IMR-90 (cell line): ENCODE measurements at regions not wholly inside any gene's neighbourhood (a gene's known extent, or its start where the extent isn't known, plus 50 kb on each side); places are given as distances from the start of the nearest gene placed in this dataset.

Source experiments
- ATAC-seq: fragments of 200-7000 bp; cut with Tn5 transposase; 2 replicates; pipeline ENCODE4 v1.9.1; 2020; ENCODE audit warnings: low read depth, mild to moderate bottlenecking, moderate library complexity
- BruUV-seq: library from RNA; stranded (reverse); fragments of 400-500 nt; replicated peaks from 2 replicates; lab custom pipeline; 2021; lab: Mats Ljungman, UMichigan
- CTCF ChIA-PET: fragments of 300-600 bp; formaldehyde crosslinking; extraction: SDS; loops from one replicate; lab custom pipeline; 2021; ENCODE audit warnings: antibody characterized with exemption; lab: Yijun Ruan, JAX
- POLR2A ChIA-PET: fragments of 300-600 bp; sonication (Branson Sonifier 250); formaldehyde crosslinking; loops from one replicate; lab custom pipeline; 2022; ENCODE audit warnings: antibody characterized with exemption; ENCODE audit not compliant: unreplicated experiment; lab: Charles Lee
- DNase-seq: peaks from one replicate; pipeline ENCODE4 v3.0.0; 2013
- H2AFZ ChIP-seq: replicated peaks from 2 replicates; pipeline ENCODE3; 2013; ENCODE audit warnings: low read length, mild to moderate bottlenecking; ENCODE audit not compliant: poor library complexity
- H2AK5ac ChIP-seq: 2 replicates; pipeline ENCODE4 v1.6.1; 2013; ENCODE audit warnings: low read depth, low read length, inconsistent platforms
- H2AK9ac ChIP-seq: replicated peaks from 2 replicates; pipeline ENCODE3; 2013; ENCODE audit warnings: mild to moderate bottlenecking, low read depth, low read length, moderate library complexity; ENCODE audit not compliant: poor library complexity
- H2BK120ac ChIP-seq: 2 replicates; pipeline ENCODE4 v1.6.1; 2013; ENCODE audit warnings: low read depth, low read length, inconsistent platforms
- H2BK15ac ChIP-seq: 3 replicates; pipeline ENCODE4 v1.6.1; 2013; ENCODE audit warnings: low read depth, low read length, inconsistent platforms
- H2BK20ac ChIP-seq: 2 replicates; pipeline ENCODE4 v1.6.1; 2013; ENCODE audit warnings: low read depth, mild to moderate bottlenecking, inconsistent platforms, low read length, moderate library complexity
- H2BK5ac ChIP-seq: 2 replicates; pipeline ENCODE4 v1.6.1; 2013; ENCODE audit warnings: mild to moderate bottlenecking, low read depth, low read length, inconsistent platforms; ENCODE audit not compliant: poor library complexity, severe bottlenecking
- H3K14ac ChIP-seq: replicated peaks from 2 replicates; pipeline ENCODE4 v1.6.1; 2013; ENCODE audit warnings: low read depth, low read length, inconsistent platforms
- H3K18ac ChIP-seq: 2 replicates; pipeline ENCODE4 v1.6.1; 2013; ENCODE audit warnings: low read depth, low read length, control low read depth
- H3K23ac ChIP-seq: 2 replicates; pipeline ENCODE4 v1.6.1; 2013; ENCODE audit warnings: low read depth, low read length, inconsistent platforms
- H3K27ac ChIP-seq: 2 replicates; pipeline ENCODE4 v1.5.1; 2013; ENCODE audit warnings: mild to moderate bottlenecking, control low read depth, low read length; ENCODE audit not compliant: insufficient read depth
- H3K27me3 ChIP-seq: 2 replicates; pipeline ENCODE4 v1.6.1; 2013; ENCODE audit warnings: low read length; ENCODE audit not compliant: control insufficient read depth, insufficient read depth
- H3K36me3 ChIP-seq: 2 replicates; pipeline ENCODE4 v1.6.1; 2013; ENCODE audit warnings: low read length, mixed read lengths; ENCODE audit not compliant: control insufficient read depth, insufficient read depth
- H3K4ac ChIP-seq: 2 replicates; pipeline ENCODE4 v1.6.1; 2013; ENCODE audit warnings: low read depth, low read length, inconsistent platforms
- H3K4me1 ChIP-seq: 2 replicates; pipeline ENCODE4 v1.6.1; 2013; ENCODE audit warnings: low read length, mixed read lengths; ENCODE audit not compliant: control insufficient read depth, insufficient read depth
- H3K4me2 ChIP-seq: 2 replicates; pipeline ENCODE4 v1.6.1; 2013; ENCODE audit warnings: low read depth, mild to moderate bottlenecking, control low read depth, low read length, moderate library complexity
- H3K4me3 ChIP-seq: 2 replicates; pipeline ENCODE4 v1.5.1; 2013; ENCODE audit warnings: low read depth, mild to moderate bottlenecking, control low read depth, low read length, moderate library complexity; ENCODE audit not compliant: insufficient read depth
- H3K56ac ChIP-seq: 2 replicates; pipeline ENCODE4 v1.6.1; 2013; ENCODE audit warnings: low read length, inconsistent platforms; ENCODE audit not compliant: insufficient read depth; ENCODE audit errors: extremely low read depth
- H3K79me1 ChIP-seq, 2 experiments: 2 replicates each; pipeline ENCODE4 v1.6.1; 2013; ENCODE audit warnings: low read length in 2 of 2, inconsistent platforms in 1 of 2, low read depth in 1 of 2
- H3K9ac ChIP-seq: 2 replicates; pipeline ENCODE4 v1.6.1; 2013; ENCODE audit warnings: low read depth, low read length, control low read depth
- H3K9me1 ChIP-seq: 2 replicates; pipeline ENCODE4 v1.6.1; 2013; ENCODE audit warnings: low read length, inconsistent platforms; ENCODE audit not compliant: insufficient read depth
- H3K9me3 ChIP-seq: 2 replicates; pipeline ENCODE4 v1.6.1; 2013; ENCODE audit warnings: low read length; ENCODE audit not compliant: control insufficient read depth, insufficient read depth
- H4K20me1 ChIP-seq: 2 replicates; pipeline ENCODE4 v1.6.1; 2013; ENCODE audit warnings: low read length, inconsistent platforms; ENCODE audit not compliant: insufficient read depth
- H4K5ac ChIP-seq: 2 replicates; pipeline ENCODE4 v1.6.1; 2013; ENCODE audit warnings: mild to moderate bottlenecking, low read depth, low read length, control low read depth
- H4K8ac ChIP-seq, 2 experiments: 2 replicates each; pipeline ENCODE4 v1.6.1; 2013; ENCODE audit warnings: low read depth in 2 of 2, low read length in 2 of 2, control low read depth in 1 of 2, inconsistent platforms in 1 of 2
- H4K91ac ChIP-seq: 2 replicates; pipeline ENCODE4 v1.6.1; 2013; ENCODE audit warnings: low read depth, low read length, inconsistent platforms; ENCODE audit not compliant: insufficient read depth
- BHLHE40 ChIP-seq: fragments of 150-350 bp; IDR thresholded peaks from 2 replicates; pipeline ENCODE4 v1.6.1; 2016; ENCODE audit warnings: mild to moderate bottlenecking, low read depth, low read length
- CEBPB ChIP-seq: IDR thresholded peaks from 2 replicates; pipeline ENCODE4 v1.6.1; 2012; ENCODE audit warnings: low read depth, low read length, improper control_type of control experiment
- NFE2L2 ChIP-seq: fragments of 150-350 bp; IDR thresholded peaks from 2 replicates; pipeline ENCODE4 v1.6.1; 2016; ENCODE audit warnings: low read depth, mild to moderate bottlenecking, low read length
- RCOR1 ChIP-seq: IDR thresholded peaks from 2 replicates; pipeline ENCODE4 v1.6.1; 2012; ENCODE audit warnings: mild to moderate bottlenecking, low read length, improper control_type of control experiment; ENCODE audit not compliant: insufficient replicate concordance
- WGBS, 2 experiments: methylation state at CpG; one replicate each; pipeline versions ENCODE4 v1.1.5 to v1.1.7; 2013; ENCODE audit warnings: missing lambda C conversion rate in 2 of 2; ENCODE audit not compliant: insufficient read length in 1 of 2; ENCODE audit errors: extremely low coverage in 2 of 2; 5-methylcytosine and 5-hydroxymethylcytosine counted together
- dilution Hi-C: fragments of 300-500 bp; cut with HindIII; formaldehyde crosslinking; loops from one replicate; pipeline ENCODE4 v1.14.3; 2018; ENCODE audit warnings: low sequenced_read_pairs; ENCODE audit not compliant: unreplicated experiment
- in situ Hi-C: fragments of 300-500 bp; cut with MboI; formaldehyde crosslinking; loops from 3 replicates; pipeline ENCODE4 v1.14.3; 2019; ENCODE audit warnings: low sequenced_read_pairs, inconsistent platforms, mixed read lengths
- intact Hi-C: fragments of 100-400 bp; cut with micrococcal nuclease; formaldehyde crosslinking; loops from 2 replicates; pipeline ENCODE4 v1.10.0; 2022

DNA sequence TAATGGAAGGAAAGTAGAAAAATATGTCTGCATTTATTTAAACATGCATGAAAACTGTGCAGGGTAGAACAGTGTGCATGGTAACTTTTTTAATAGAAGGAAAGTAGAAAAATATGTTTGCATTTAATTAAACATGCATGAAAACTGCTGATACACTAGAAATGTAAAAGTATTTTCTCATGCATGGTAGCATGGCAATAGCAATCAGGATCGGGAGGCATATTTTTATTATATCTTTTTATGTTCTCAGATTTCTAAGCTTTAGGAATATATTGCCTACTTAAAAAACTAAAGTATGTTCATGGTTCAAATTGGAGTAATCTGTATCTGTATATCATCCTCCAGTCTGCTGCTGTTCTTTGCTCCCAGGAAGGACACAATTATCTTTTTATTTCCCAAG is 1468.9 kb upstream of the GBE1 start:
- H2AK5ac ChIP-seq = no peak overlapping the region
- no peak overlapping the region for H2BK5ac ChIP-seq
- no peak overlapping the region for H3K4me3 ChIP-seq
- H3K18ac ChIP-seq = no peak overlapping the region
- dilution Hi-C loops (no loop called here), in situ Hi-C loops (loop anchor here (25.0 kb wide), 1 partner anchor 93 kb away; no protein-coding TSS in a partner anchor), intact Hi-C loops (no loop called here)
- BruUV-seq = no TSS peak
- no peak overlapping the region for H2AFZ ChIP-seq
- H3K23ac ChIP-seq = no peak overlapping the region
- no peak overlapping the region for H2BK120ac ChIP-seq
- POLR2A ChIA-PET = no interaction called here
- H2BK20ac ChIP-seq = no peak overlapping the region
- H3K9me1 ChIP-seq = no peaks in the 10 kb centered on the region
- H3K4ac ChIP-seq = no peak overlapping the region
- WGBS, 2 experiments = no CpG with 5 or more reads among the region's 1 CpG
- H2BK15ac ChIP-seq = no peak overlapping the region
- H3K9me3 ChIP-seq = peaks cover 2% of the 10 kb centered on the region; the same call in 1 of the 2 replicates
- H3K27ac ChIP-seq = no peak overlapping the region
- no peaks in the 10 kb centered on the region for H3K79me1 ChIP-seq
- H3K27me3 ChIP-seq = no peaks in the 10 kb centered on the region
- TF ChIP-seq NFE2L2 = no peak
- TF ChIP-seq BHLHE40 = no peak
- no peak for TF ChIP-seq CEBPB
- no peak for TF ChIP-seq RCOR1
- CTCF ChIA-PET = no interaction called here
- no peak overlapping the region for H3K14ac ChIP-seq
- no peak overlapping the region for H3K56ac ChIP-seq
- no peak overlapping the region for H4K5ac ChIP-seq
- no peak for DNase-seq
- ATAC-seq = no peak
- H4K20me1 ChIP-seq = no peaks in the 10 kb centered on the region
- H3K4me1 ChIP-seq = no peaks in the 10 kb centered on the region
- H4K91ac ChIP-seq = no peak overlapping the region
- H4K8ac ChIP-seq = no peak overlapping the region
- no peak overlapping the region for H3K9ac ChIP-seq
- H3K36me3 ChIP-seq = no peaks in the 10 kb centered on the region
- H3K4me2 ChIP-seq = no peak overlapping the region
- no peak overlapping the region for H2AK9ac ChIP-seq
